22Rv1 (cell line): ENCODE measurements at regions not wholly inside any gene's neighbourhood (a gene's known extent, or its start where the extent isn't known, plus 50 kb on each side); places are given as distances from the start of the nearest gene placed in this dataset.

Experiments used
- ZFX ChIP-seq: fragments of 450-650 bp; IDR thresholded peaks from 2 replicates; pipeline ENCODE4 v1.6.1; 2017; ENCODE audit warnings: antibody characterized with exemption, borderline replicate concordance
- TF ChIP-seq, protein P1 (sequence below): fragments of 450-650 bp; IDR thresholded peaks from 2 replicates; pipeline ENCODE4 v1.5.1; 2017; ENCODE audit warnings: mild to moderate bottlenecking

DNA sequence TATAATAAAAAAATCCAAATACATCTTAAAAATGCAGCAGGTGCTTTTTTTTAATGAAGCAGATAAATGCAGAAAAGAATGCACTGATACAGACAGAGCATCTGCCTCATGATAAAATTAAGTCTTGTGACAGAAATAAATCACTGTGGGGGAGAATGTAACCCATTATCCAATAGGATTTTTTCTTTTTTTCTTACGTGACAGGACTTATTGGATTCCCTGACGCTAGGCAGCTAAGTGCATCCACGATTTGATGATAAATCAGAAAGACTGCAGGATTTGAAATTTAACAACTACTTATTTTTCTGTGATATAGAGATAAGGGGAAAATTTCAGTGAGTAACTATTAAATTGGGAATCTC, 110.6 kb upstream of the PPARGC1A start:
- TF ChIP-seq, protein P1, sequence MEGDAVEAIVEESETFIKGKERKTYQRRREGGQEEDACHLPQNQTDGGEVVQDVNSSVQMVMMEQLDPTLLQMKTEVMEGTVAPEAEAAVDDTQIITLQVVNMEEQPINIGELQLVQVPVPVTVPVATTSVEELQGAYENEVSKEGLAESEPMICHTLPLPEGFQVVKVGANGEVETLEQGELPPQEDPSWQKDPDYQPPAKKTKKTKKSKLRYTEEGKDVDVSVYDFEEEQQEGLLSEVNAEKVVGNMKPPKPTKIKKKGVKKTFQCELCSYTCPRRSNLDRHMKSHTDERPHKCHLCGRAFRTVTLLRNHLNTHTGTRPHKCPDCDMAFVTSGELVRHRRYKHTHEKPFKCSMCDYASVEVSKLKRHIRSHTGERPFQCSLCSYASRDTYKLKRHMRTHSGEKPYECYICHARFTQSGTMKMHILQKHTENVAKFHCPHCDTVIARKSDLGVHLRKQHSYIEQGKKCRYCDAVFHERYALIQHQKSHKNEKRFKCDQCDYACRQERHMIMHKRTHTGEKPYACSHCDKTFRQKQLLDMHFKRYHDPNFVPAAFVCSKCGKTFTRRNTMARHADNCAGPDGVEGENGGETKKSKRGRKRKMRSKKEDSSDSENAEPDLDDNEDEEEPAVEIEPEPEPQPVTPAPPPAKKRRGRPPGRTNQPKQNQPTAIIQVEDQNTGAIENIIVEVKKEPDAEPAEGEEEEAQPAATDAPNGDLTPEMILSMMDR, result no peak
- TF ChIP-seq ZFX, result no peak
